K562 (cell line): ENCODE measurements at regions not wholly inside any gene's neighbourhood (a gene's known extent, or its start where the extent isn't known, plus 50 kb on each side); places are given as distances from the start of the nearest gene placed in this dataset.

ENCODE experiments used
- ATAC-seq: fragments of 200-7000 bp; cut with Tn5 transposase; 3 replicates; pipeline ENCODE4 v1.9.1; 2020; ENCODE audit warnings: moderate library complexity
- BruUV-seq: library from RNA; stranded (reverse); fragments of 400-500 nt; replicated peaks from 2 replicates; lab custom pipeline; 2021; lab: Mats Ljungman, UMichigan
- CTCF ChIA-PET: fragments of 300-600 bp; formaldehyde crosslinking; extraction: SDS; loops from one replicate; lab custom pipeline; 2021; ENCODE audit warnings: low intra/inter-chr PET ratio; lab: Yijun Ruan, JAX
- POLR2A ChIA-PET: fragments of 300-600, 350-650 bp; sonication (Branson Sonifier 250); formaldehyde crosslinking; extraction: SDS; loops from one replicate; lab custom pipeline; 2021; ENCODE audit warnings: antibody characterized with exemption, inconsistent platforms; lab: Yijun Ruan, JAX
- DNase-seq, 4 experiments: peaks; one replicate each; pipeline versions ENCODE4 v3.0.0 to v3.0.0-alpha.2; 2011 to 2018; ENCODE audit warnings: low spot score in 3 of 4, mixed read lengths in 3 of 4; ENCODE audit errors: extremely low read depth in 1 of 4
- FAIRE-seq: peaks from 2 replicates; lab custom pipeline; 2011; peaks lifted over from hg19 to GRCh38; lab: Jason Lieb, UNC
- H2AFZ ChIP-seq: 2 replicates; pipeline ENCODE4 v1.6.0; 2011; ENCODE audit warnings: low read depth, low read length, control low read depth, inconsistent platforms
- H3K27ac ChIP-seq: fragments of 200-600 bp; 3 replicates; pipeline ENCODE4 v1.8.0; 2011; ENCODE audit warnings: low read depth, mild to moderate bottlenecking, control low read depth, inconsistent platforms, low read length, moderate library complexity, mixed read lengths; ENCODE audit errors: extremely low read depth
- H3K27me3 ChIP-seq, 2 experiments: fragments of 300-600 bp in 1 of 2; 2 replicates in 1 of 2; 3 replicates in 1 of 2; pipeline versions ENCODE4 v1.6.0 to v1.8.0; 2011; ENCODE audit warnings: inconsistent platforms in 2 of 2, low read length in 2 of 2, mild to moderate bottlenecking in 1 of 2, mixed read lengths in 1 of 2, moderate library complexity in 1 of 2; ENCODE audit not compliant: control insufficient read depth in 2 of 2, insufficient read depth in 2 of 2
- H3K36me3 ChIP-seq: fragments of 300-600 bp; 3 replicates; pipeline ENCODE4 v1.8.0; 2011; ENCODE audit warnings: mild to moderate bottlenecking, low read length, inconsistent platforms; ENCODE audit not compliant: control insufficient read depth, insufficient read depth
- H3K4me1 ChIP-seq, 2 experiments: fragments of 200-600 bp in 1 of 2; replicated peaks in 1 of 2; 2 replicates in 1 of 2; 3 replicates in 1 of 2; pipeline versions ENCODE4 v1.5.1 to v1.8.0; 2011; ENCODE audit warnings: inconsistent platforms in 2 of 2, low read length in 2 of 2, mild to moderate bottlenecking in 1 of 2, mixed read lengths in 1 of 2, moderate library complexity in 1 of 2; ENCODE audit not compliant: control insufficient read depth in 2 of 2, insufficient read depth in 2 of 2
- H3K4me2 ChIP-seq: 2 replicates; pipeline ENCODE4 v1.6.1; 2011; ENCODE audit warnings: low read length, control low read depth, inconsistent platforms, mixed read lengths; ENCODE audit not compliant: insufficient read depth
- H3K4me3 ChIP-seq: fragments of 200-600 bp; sonication (generic), shearing (Covaris generic); 2 replicates; pipeline ENCODE4 v1.5.1; 2016; ENCODE audit warnings: control low read depth, inconsistent platforms
- H3K79me2 ChIP-seq: fragments of 200-600 bp; 3 replicates; pipeline ENCODE4 v1.8.0; 2011; ENCODE audit warnings: low read length, inconsistent platforms; ENCODE audit not compliant: control insufficient read depth, insufficient read depth
- H3K9ac ChIP-seq, 2 experiments: 2 replicates each; pipeline versions ENCODE4 v1.6.0 to v1.6.1; 2011; ENCODE audit warnings: low read depth in 2 of 2, low read length in 2 of 2, control low read depth in 1 of 2, inconsistent platforms in 1 of 2, mild to moderate bottlenecking in 1 of 2, mixed read lengths in 1 of 2; ENCODE audit not compliant: insufficient read depth in 1 of 2
- H3K9me1 ChIP-seq: one replicate; pipeline ENCODE4 v1.6.0; 2011; ENCODE audit warnings: inconsistent platforms, mild to moderate bottlenecking, low read length, moderate library complexity; ENCODE audit not compliant: control insufficient read depth, insufficient read depth
- H3K9me3 ChIP-seq: replicated peaks from 2 replicates; pipeline ENCODE4 v1.5.1; 2011; ENCODE audit warnings: low read depth, low read length, inconsistent platforms; ENCODE audit not compliant: control insufficient read depth, insufficient read depth
- H4K20me1 ChIP-seq: replicated peaks from 2 replicates; pipeline ENCODE4 v1.6.1; 2011; ENCODE audit warnings: low read length, inconsistent platforms, mixed read lengths; ENCODE audit not compliant: control insufficient read depth, insufficient read depth
- GABPB1 ChIP-seq: sonication (generic); formaldehyde crosslinking; IDR thresholded peaks from 2 replicates; pipeline ENCODE4 v1.8.0; 2022; ENCODE audit warnings: mild to moderate bottlenecking, missing genetic modification reagents
- NFYB ChIP-seq: IDR thresholded peaks from 2 replicates; pipeline ENCODE4 v1.6.1; 2011; ENCODE audit warnings: mild to moderate bottlenecking, moderate library complexity; ENCODE audit not compliant: insufficient read length; ENCODE audit errors: extremely low read depth
- RBM25 ChIP-seq: fragments of 200-400 bp; formaldehyde crosslinking; IDR thresholded peaks from 2 replicates; pipeline ENCODE4 v1.6.1; 2018; ENCODE audit warnings: low read length, low read depth, moderate library complexity; ENCODE audit not compliant: severe bottlenecking
- RUNX1 ChIP-seq: sonication (generic); IDR thresholded peaks from 2 replicates; pipeline ENCODE4 v1.6.1; 2016; ENCODE audit warnings: antibody characterized with exemption, low read depth
- ZFP36 ChIP-seq: fragments of 150-350 bp; IDR thresholded peaks from 2 replicates; pipeline ENCODE4 v1.6.1; 2018; ENCODE audit warnings: low read length, low read depth; ENCODE audit not compliant: partially characterized antibody
- ZNF318 ChIP-seq, 2 experiments: fragments of 450-650 bp; IDR thresholded peaks; 2 replicates each; pipeline ENCODE4 v1.6.1; 2016; ENCODE audit warnings: mild to moderate bottlenecking in 2 of 2, borderline replicate concordance in 1 of 2, low read depth in 1 of 2, moderate library complexity in 1 of 2
- ZNF766 ChIP-seq: fragments of 200-800 bp; sonication (Bioruptor generic); conservative IDR thresholded peaks from 2 replicates; pipeline ENCODE4 v1.6.1; 2016; ENCODE audit warnings: missing genetic modification characterization, missing compliant biosample characterization
- WGBS: fragments of 100-300 bp; shearing (Covaris generic); methylation state at CpG from one replicate; pipeline ENCODE4 v1.1.6; 2016; ENCODE audit warnings: low coverage, mixed read lengths; ENCODE audit not compliant: insufficient coverage; ENCODE audit errors: missing lambda C conversion rate; 5-methylcytosine and 5-hydroxymethylcytosine counted together
- in situ Hi-C: fragments of 300-500 bp; cut with MboI; formaldehyde crosslinking; loops from 4 replicates; pipeline ENCODE4 v1.15.0; 2018; ENCODE audit warnings: inconsistent platforms, mixed read lengths
- intact Hi-C: fragments of 100-400 bp; cut with micrococcal nuclease; formaldehyde crosslinking; loops from 2 replicates; pipeline ENCODE4 v1.14.2; 2022

DNA sequence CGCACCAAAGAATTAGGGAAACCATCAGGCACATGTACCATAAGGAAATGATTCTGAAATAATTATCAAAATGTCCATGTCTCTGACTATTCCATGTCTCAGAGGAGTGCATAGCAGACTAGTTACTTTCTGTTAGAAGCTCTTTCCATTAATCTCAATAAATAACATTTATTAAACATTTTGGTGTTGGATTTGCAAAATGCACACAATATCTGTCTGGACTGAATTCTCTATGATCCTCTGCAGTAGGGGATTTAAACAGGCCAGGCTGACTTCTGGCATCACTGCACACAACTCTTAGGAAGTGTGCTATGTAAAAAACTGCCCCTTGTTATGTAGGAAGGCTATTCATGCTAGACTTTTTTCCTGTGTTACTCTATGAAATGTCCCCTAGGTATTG, 283.3 kb upstream of the CDH5 start:
- ChIA-PET CTCF (no interaction called here), POLR2A (no interaction called here)
- Histone ChIP-seq H3K36me3 (no peaks in the 10 kb centered on the region), H3K79me2 (no peaks in the 10 kb centered on the region), H3K27ac (no peak overlapping the region), H3K27me3 (no peaks in the 10 kb centered on the region), H3K9me1 (no peaks in the 10 kb centered on the region), H4K20me1 (no peaks in the 10 kb centered on the region), H3K4me2 (no peak overlapping the region), H3K4me3 (no peak overlapping the region), H3K4me1 (no peaks in the 10 kb centered on the region), H3K9me3 (no peaks in the 10 kb centered on the region), H2AFZ (no peak overlapping the region), H3K9ac (no peak overlapping the region)
- DNase-seq = no peak
- WGBS = 5% methylated on average over 1 of the region's 1 CpG
- FAIRE-seq = no peak
- ATAC-seq = no peak
- TF ChIP-seq GABPB1 (CRISPR knock-in tag) = no peak
- in situ Hi-C loops (no loop called here), intact Hi-C loops (no loop called here)
- BruUV-seq = no TSS peak

DNA sequence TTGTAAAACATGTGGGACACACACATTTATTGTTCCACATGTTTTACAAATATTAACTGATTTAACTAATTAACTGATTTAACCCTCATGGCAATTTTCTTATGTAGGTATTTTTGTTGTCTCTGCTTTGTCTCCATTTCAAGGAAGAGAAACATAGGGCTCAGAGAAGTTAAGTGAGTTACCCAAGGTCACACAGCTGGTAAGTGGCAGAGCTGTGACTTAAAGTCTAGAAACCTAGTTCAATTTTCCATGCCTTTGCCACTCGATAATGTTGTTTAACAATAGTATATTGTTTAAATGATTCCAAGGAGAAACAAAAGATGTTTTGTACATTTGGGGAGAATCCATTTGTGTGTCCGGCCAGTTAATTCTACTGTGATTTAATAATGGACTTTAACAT, 284.1 kb upstream of the CDH5 start:
- ATAC-seq = no peak
- CTCF ChIA-PET = no interaction called here
- H3K4me1 ChIP-seq = no peaks in the 10 kb centered on the region

More for the DNA sequence above, 284.1 kb upstream of the CDH5 start:
- H3K79me2 ChIP-seq = no peaks in the 10 kb centered on the region
- no peak overlapping the region for H3K4me3 ChIP-seq
- FAIRE-seq (no peak), DNase-seq (no peak)
- no peaks in the 10 kb centered on the region for H3K9me3 ChIP-seq
- no peaks in the 10 kb centered on the region for H3K36me3 ChIP-seq
- no peak overlapping the region for H2AFZ ChIP-seq
- intact Hi-C loops = no loop called here
- no peak overlapping the region for H3K4me2 ChIP-seq
- H3K9ac ChIP-seq = no peak overlapping the region
- BruUV-seq = no TSS peak
- no peaks in the 10 kb centered on the region for H3K9me1 ChIP-seq
- WGBS = 0% methylated on average over 2 of the region's 2 CpGs
- in situ Hi-C loops = no loop called here
- H3K27ac ChIP-seq = no peak overlapping the region
- TF ChIP-seq NFYB (no peak), ZNF766 (CRISPR knock-in tag) (no peak), ZFP36 (peak; percentile 54), RBM25 (peak; percentile 87), RUNX1 (no peak), ZNF318 (IDR thresholded peaks at IDR 0.05; ENCODE audit: borderline replicate concordance in 1 of 2, low read depth in 1 of 2) (no peak)
- POLR2A ChIA-PET = no interaction called here
- no peaks in the 10 kb centered on the region for H4K20me1 ChIP-seq
- H3K27me3 ChIP-seq = no peaks in the 10 kb centered on the region
